ENCODE measurements at regions not wholly inside any gene's neighbourhood (a gene's known extent, or its start where the extent isn't known, plus 50 kb on each side); places are given as distances from the start of the nearest gene placed in this dataset.

DNA sequence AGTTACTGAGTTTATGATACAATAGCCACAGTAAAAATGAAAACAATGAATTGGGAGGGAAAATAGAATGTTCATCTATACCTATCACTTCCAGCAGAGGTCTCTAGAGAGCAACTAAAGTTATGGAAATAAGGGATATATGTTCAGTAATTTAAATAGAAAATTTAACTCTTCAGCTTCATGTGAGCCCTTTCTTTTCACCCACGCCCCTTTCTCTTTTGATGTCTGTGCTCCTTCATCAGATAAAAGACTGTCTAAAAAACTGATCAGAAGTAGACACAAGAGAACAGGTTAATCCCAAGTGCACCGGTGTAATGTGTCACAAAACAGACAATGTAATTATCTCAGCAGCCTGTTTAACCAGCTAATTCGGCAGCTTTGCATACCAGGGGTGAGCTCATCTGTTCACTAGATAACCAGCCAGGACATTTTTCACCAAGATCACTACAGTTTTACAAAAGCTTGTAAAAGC, 238.5 kb upstream of the ERBB4 start:
- Histone ChIP-seq H3F3A (ENCODE audit: insufficient read depth) (0 out of 2 replicates have a peak, but pooled peaks cover 6% of the 10 kb centered on the region), H3K4me3 (peak overlapping the region; percentile 63), H3K9ac (peak overlapping the region; percentile 39), H3K9me2 (ENCODE audit: insufficient read depth) (no peaks in the 10 kb centered on the region), H3K4me2 (ENCODE audit: unreplicated experiment) (peak overlapping the region; percentile 90), H3K27me3 (replicated peaks; ENCODE audit: insufficient read depth) (no peaks in the 10 kb centered on the region), H3K36me3 (ENCODE audit: low read depth) (no peaks in the 10 kb centered on the region), H3K27ac (peak overlapping the region; percentile 4; the same call in 1 of the 2 replicates), H3K4me1 (ENCODE audit: insufficient read depth) (peaks cover 12% of the 10 kb centered on the region), H3K79me2 (ENCODE audit: insufficient read depth) (no peaks in the 10 kb centered on the region), H3K9me3 (ENCODE audit: low read depth) (no peaks in the 10 kb centered on the region), H4K20me1 (ENCODE audit: insufficient read depth) (no peaks in the 10 kb centered on the region), H2AFZ (peak overlapping the region; percentile 78)
- TF ChIP-seq EZH2phosphoT487 (IDR thresholded peaks at IDR 0.05; ENCODE audit: insufficient read depth, low read depth) = no peak
- TF ChIP-seq EZH2 (IDR thresholded peaks at IDR 0.05; ENCODE audit: insufficient read depth, poor library complexity, severe bottlenecking) = no peak
- WGBS, 2 experiments (ENCODE audit: low coverage in 1 of 2, low lambda C conversion rate in 2 of 2, missing lambda C conversion rate in 2 of 2) = 7 to 10% methylated on average over 3 of the region's 3 CpGs
- in situ Hi-C loops (cut with MboI) = loop anchor here (10.0 kb wide), 1 partner anchor 378 kb away; the partner anchor contains the start of gene IKZF2
- peak; percentile 66 for DNase-seq

DNA sequence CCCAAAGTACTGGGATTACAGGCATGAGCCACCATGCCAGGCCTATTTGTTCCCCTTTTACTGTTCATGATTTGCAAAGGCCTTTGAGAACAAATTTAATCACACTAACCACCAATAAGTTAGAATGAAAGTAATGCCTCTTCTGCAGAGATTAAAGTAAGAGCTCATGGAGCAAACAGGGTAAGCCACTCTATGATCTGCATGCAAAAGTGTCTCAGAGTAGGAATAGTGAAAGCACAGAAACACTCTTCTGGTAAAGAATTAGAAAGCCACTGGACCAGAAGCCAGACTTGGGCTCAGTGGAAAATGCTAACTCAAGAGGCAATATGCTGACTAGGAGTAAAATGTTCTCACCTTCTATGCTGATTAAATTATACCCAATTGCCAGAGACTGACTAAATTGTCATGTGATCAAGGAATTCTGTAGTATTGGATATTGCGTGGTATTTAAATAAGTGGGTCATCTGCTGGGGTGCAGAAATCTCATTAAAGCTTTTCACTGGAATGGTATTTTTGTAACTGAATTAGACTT, 235.3 kb upstream of the ERBB4 start:
- WGBS, 2 experiments (ENCODE audit: low coverage in 1 of 2, low lambda C conversion rate in 2 of 2, missing lambda C conversion rate in 2 of 2) = 100% methylated on average over 1 of the region's 1 CpG

DNA sequence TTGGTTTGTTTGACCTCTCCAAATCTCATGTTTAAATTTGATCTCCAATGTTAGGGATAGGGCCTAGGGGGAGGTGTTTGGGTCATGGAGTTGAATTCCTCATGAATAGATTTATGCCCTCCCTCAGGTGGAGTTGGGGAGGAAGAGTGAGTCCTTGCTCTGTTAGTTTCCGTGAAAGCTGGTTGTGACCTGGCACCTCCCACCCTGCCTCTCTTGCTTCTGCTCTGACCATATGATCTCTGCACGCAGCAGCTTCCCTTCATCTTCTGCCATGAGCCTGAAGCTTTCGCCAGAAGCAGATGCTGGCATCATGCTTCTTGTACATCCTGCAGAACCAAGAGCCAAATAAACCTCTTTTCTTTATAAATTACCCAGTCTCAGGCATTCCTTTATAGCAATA, 231.6 kb upstream of the ERBB4 start:
- in situ Hi-C loops (cut with MboI) = loop anchor here (10.0 kb wide), 1 partner anchor 385 kb away; the partner anchor contains the start of gene IKZF2
- WGBS, 2 experiments (ENCODE audit: low coverage in 1 of 2, low lambda C conversion rate in 2 of 2, missing lambda C conversion rate in 2 of 2) = 36 to 39% methylated on average over 3 of the region's 3 CpGs
- H3F3A ChIP-seq (ENCODE audit: insufficient read depth) = no peaks in the 10 kb centered on the region
- no peaks in the 10 kb centered on the region for H3K36me3 ChIP-seq (ENCODE audit: low read depth)
- H3K79me2 ChIP-seq (ENCODE audit: insufficient read depth) = no peaks in the 10 kb centered on the region
- no peak overlapping the region for H3K9ac ChIP-seq
- H3K4me3 ChIP-seq = no peak overlapping the region
- H2AFZ ChIP-seq = peak overlapping the region; percentile 50; the same call in 1 of the 2 replicates
- TF ChIP-seq EZH2phosphoT487 (IDR thresholded peaks at IDR 0.05; ENCODE audit: insufficient read depth, low read depth) = no peak
- TF ChIP-seq EZH2 (IDR thresholded peaks at IDR 0.05; ENCODE audit: insufficient read depth, poor library complexity, severe bottlenecking) = no peak
- no peaks in the 10 kb centered on the region for H4K20me1 ChIP-seq (ENCODE audit: insufficient read depth)
- H3K4me1 ChIP-seq (ENCODE audit: insufficient read depth) = no peaks in the 10 kb centered on the region
- no peak overlapping the region for H3K4me2 ChIP-seq (ENCODE audit: unreplicated experiment)
- DNase-seq = peak; percentile 2
- H3K27ac ChIP-seq = no peak overlapping the region
- H3K9me3 ChIP-seq (ENCODE audit: low read depth) = peaks cover 3% of the 10 kb centered on the region
- no peaks in the 10 kb centered on the region for H3K9me2 ChIP-seq (ENCODE audit: insufficient read depth)
- H3K27me3 ChIP-seq (replicated peaks; ENCODE audit: insufficient read depth) = no peaks in the 10 kb centered on the region

More for the DNA sequence above, 235.3 kb upstream of the ERBB4 start:
- no peaks in the 10 kb centered on the region for H3K9me2 ChIP-seq (ENCODE audit: insufficient read depth)
- TF ChIP-seq EZH2phosphoT487 (IDR thresholded peaks at IDR 0.05; ENCODE audit: insufficient read depth, low read depth) (no peak), EZH2 (IDR thresholded peaks at IDR 0.05; ENCODE audit: insufficient read depth, poor library complexity, severe bottlenecking) (no peak)
- in situ Hi-C loops (cut with MboI) = loop anchor here (10.0 kb wide), 1 partner anchor 381 kb away; the partner anchor contains the start of gene IKZF2
- H3K36me3 ChIP-seq (ENCODE audit: low read depth) = no peaks in the 10 kb centered on the region
- H3K27me3 ChIP-seq (replicated peaks; ENCODE audit: insufficient read depth) = no peaks in the 10 kb centered on the region
- no peak overlapping the region for H3K4me2 ChIP-seq (ENCODE audit: unreplicated experiment)
- no peak overlapping the region for H3K4me3 ChIP-seq
- no peaks in the 10 kb centered on the region for H4K20me1 ChIP-seq (ENCODE audit: insufficient read depth)
- H3K9me3 ChIP-seq (ENCODE audit: low read depth) = no peaks in the 10 kb centered on the region
- 0 out of 2 replicates have a peak overlapping the region, but pooled peaks have one; percentile 22 for H2AFZ ChIP-seq
- 0 out of 2 replicates have a peak, but pooled peaks cover 6% of the 10 kb centered on the region for H3F3A ChIP-seq (ENCODE audit: insufficient read depth)
- H3K9ac ChIP-seq = no peak overlapping the region
- no peak for DNase-seq
- H3K79me2 ChIP-seq (ENCODE audit: insufficient read depth) = no peaks in the 10 kb centered on the region
- H3K4me1 ChIP-seq (ENCODE audit: insufficient read depth) = peaks cover 12% of the 10 kb centered on the region
- H3K27ac ChIP-seq = no peak overlapping the region

DNA sequence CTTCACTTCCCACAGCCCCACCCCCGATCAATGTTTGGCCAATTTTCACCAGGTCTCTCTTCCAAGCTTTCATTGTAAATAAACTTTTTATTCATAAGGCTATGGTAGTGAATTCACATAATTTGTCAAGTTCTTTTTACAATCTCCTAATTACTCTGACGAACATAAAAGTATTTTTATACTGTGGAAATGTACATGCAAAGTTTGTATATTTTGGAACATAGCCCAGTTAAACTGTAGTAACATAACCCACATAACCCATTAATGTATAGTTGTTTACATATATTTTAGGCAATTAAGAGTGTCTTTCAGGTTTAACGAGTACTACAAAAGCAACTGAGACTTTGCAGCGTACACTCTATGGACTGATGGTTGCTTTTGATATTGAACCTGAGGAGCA, 228.3 kb upstream of the ERBB4 start:
- no peak overlapping the region for H2AFZ ChIP-seq
- no peak overlapping the region for H3K9ac ChIP-seq
- no peaks in the 10 kb centered on the region for H4K20me1 ChIP-seq (ENCODE audit: insufficient read depth)
- no peaks in the 10 kb centered on the region for H3K79me2 ChIP-seq (ENCODE audit: insufficient read depth)
- H3K9me3 ChIP-seq (ENCODE audit: low read depth) = peaks cover 3% of the 10 kb centered on the region
- TF ChIP-seq EZH2 (IDR thresholded peaks at IDR 0.05; ENCODE audit: insufficient read depth, poor library complexity, severe bottlenecking) (no peak), EZH2phosphoT487 (IDR thresholded peaks at IDR 0.05; ENCODE audit: insufficient read depth, low read depth) (no peak)
- no peak overlapping the region for H3K4me3 ChIP-seq
- H3F3A ChIP-seq (ENCODE audit: insufficient read depth) = no peaks in the 10 kb centered on the region
- H3K27me3 ChIP-seq (replicated peaks; ENCODE audit: insufficient read depth) = no peaks in the 10 kb centered on the region
- no peak for DNase-seq
- 90 to 91% methylated on average over 4 of the region's 4 CpGs for WGBS, 2 experiments (ENCODE audit: low coverage in 1 of 2, low lambda C conversion rate in 2 of 2, missing lambda C conversion rate in 2 of 2)
- no peak overlapping the region for H3K4me2 ChIP-seq (ENCODE audit: unreplicated experiment)
- H3K4me1 ChIP-seq (ENCODE audit: insufficient read depth) = no peaks in the 10 kb centered on the region
- no peak overlapping the region for H3K27ac ChIP-seq
- in situ Hi-C loops (cut with MboI) = no loop called here
- no peaks in the 10 kb centered on the region for H3K9me2 ChIP-seq (ENCODE audit: insufficient read depth)
- no peaks in the 10 kb centered on the region for H3K36me3 ChIP-seq (ENCODE audit: low read depth)
